Heart left ventricle (tissue), 16 donors: ENCODE measurements at regions not wholly inside any gene's neighbourhood (a gene's known extent, or its start where the extent isn't known, plus 50 kb on each side); places are given as distances from the start of the nearest gene placed in this dataset.

Experiments used
- ATAC-seq, 4 donors: fragments of 200-7000 bp; cut with Tn5 transposase; one replicate each; pipeline ENCODE4 v1.9.1; 2020 to 2022; ENCODE audit warnings: moderate library complexity in 4 of 4, mild to moderate bottlenecking in 3 of 4, moderate number of reproducible peaks in 1 of 4
- DNase-seq, 5 donors: peaks; one replicate each; pipeline ENCODE4 v3.0.0-alpha.2; 2020
- H3K27ac ChIP-seq, 12 donors: fragments of 200-600 bp; sonication (generic) in 4 of 12; one replicate each; pipeline versions ENCODE4 v1.5.0 to v1.8.0; 2016 to 2022; ENCODE audit warnings: mild to moderate bottlenecking in 2 of 12
- H3K27me3 ChIP-seq, 9 donors: fragments of 200-600 bp; sonication (generic) in 2 of 9; one replicate each; pipeline versions ENCODE4 v1.5.1 to v1.8.0; 2016 to 2022; ENCODE audit warnings: mild to moderate bottlenecking in 3 of 9
- H3K36me3 ChIP-seq, 9 donors: fragments of 200-600 bp; sonication (generic) in 2 of 9; one replicate each; pipeline versions ENCODE4 v1.5.0 to v1.8.0; 2018 to 2022; ENCODE audit warnings: mild to moderate bottlenecking in 2 of 9
- H3K4me1 ChIP-seq, 12 donors: fragments of 200-600 bp; sonication (generic) in 4 of 12; one replicate each; pipeline versions ENCODE4 v1.5.0 to v1.8.0; 2016 to 2022; ENCODE audit warnings: mild to moderate bottlenecking in 3 of 12
- H3K4me3 ChIP-seq, 12 donors: fragments of 200-600 bp; sonication (generic) in 4 of 12; one replicate each; pipeline versions ENCODE4 v1.5.0 to v1.8.0; 2017 to 2022; ENCODE audit warnings: mild to moderate bottlenecking in 9 of 12, moderate library complexity in 4 of 12
- H3K9me3 ChIP-seq, 12 donors: fragments of 200-600 bp; sonication (generic) in 4 of 12; one replicate each; pipeline versions ENCODE4 v1.5.0 to v1.8.0; 2016 to 2022; ENCODE audit warnings: mild to moderate bottlenecking in 1 of 12
- CTCF ChIP-seq, 12 donors: fragments of 200-600 bp; sonication (generic) in 4 of 12; IDR thresholded peaks; one replicate each; pipeline versions ENCODE4 v1.5.0 to v1.8.0; 2018 to 2022; ENCODE audit warnings: antibody characterized with exemption in 12 of 12, mild to moderate bottlenecking in 5 of 12
- POLR2A ChIP-seq, 2 donors: fragments of 450-650 bp; IDR thresholded peaks; one replicate each; pipeline ENCODE4 v1.6.1; 2017; ENCODE audit warnings: antibody characterized with exemption in 2 of 2, mild to moderate bottlenecking in 2 of 2, moderate library complexity in 2 of 2
- whole genome bisulfite sequencing, 4 donors: extraction: QIAGEN DNeasy Blood & Tissue Kit in 2 of 4; methylation state at CpG; one replicate each; pipeline versions ENCODE4 v1.1.5 to v1.1.7; 2013 to 2018; 5-methylcytosine and 5-hydroxymethylcytosine counted together
- intact Hi-C, 10 donors: fragments of 100-400 bp; cut with DNase I; formaldehyde crosslinking; loops; one replicate each; pipeline versions ENCODE4 v1.11.1 to v1.14.2; 2022
- donor health status: ischemic (EF 13 %, LVEDD 7.1; RV severe dilation, severe dysfunction).
- donor health status: healthy with polysubstance abuse.
- donor health status: DM: no; HTN: yes; CAD: no.
- donor health status: DM: no; HTN: no; CAD: no.
- donor health status: ischemic (EF 25% LVEDD 6.9; RV normal size, moderate dysfunction).
- donor health status: ischemic (EF 25% LVEDD 5.7; RV mildly dilated, moderate dysfunction).
- donor health status: healthy.
- donor health status: DM: yes; HTN: yes; CAD: no.
- donor health status: ischemic (EF 35%, LVEDD 5.7; RV mildly dilated, moderate dysfunction).
- donor health status: nonischemic (EF 11% LVEDD 7.7; RV severe dilation, severe dysfunction).
- donor health status: DM: yes; HTN: yes; CAD: no.
- donor health status: PGD.
- donor health status: ischemic (EF 29% LVEDD 5.4; RV normal size, mild dysfunction).
- donor health status: nonischemic (EF 23%, LVEDD 6.1; RV moderate dilation, normal function).

- Histone ChIP-seq H3K36me3 (no peaks in the 10 kb centered on the region), H3K4me1 (peaks cover 0 to 11% (median 0%) of the 10 kb centered on the region in 12 donors), H3K27me3 (no peaks in the 10 kb centered on the region), H3K9me3 (peaks cover 0 to 35% (median 8%) of the 10 kb centered on the region in 12 donors), H3K27ac (no peak overlapping the region), H3K4me3 (no peak overlapping the region)
- intact Hi-C loops = no loop called here
- no peak for DNase-seq
- 72 to 88% (median 85%) methylated on average over 3 to 5 of the region's 5 CpGs for WGBS, 4 donors
- TF ChIP-seq POLR2A (IDR thresholded peaks at IDR 0.05) (no peak), CTCF (IDR thresholded peaks at IDR 0.05) (no peak)
- peak in 1 of 4 donors; percentile 18 for ATAC-seq
Observed at GRCh38 chr11:38019072-38019775, 1421.2 kb upstream of the RAG2 start.

- intact Hi-C loops = no loop called here
- DNase-seq (no peak), ATAC-seq (peak; percentile 37 to 79 (median 63))
- Histone ChIP-seq H3K27me3 (no peaks in the 10 kb centered on the region), H3K4me1 (peaks cover 0 to 16% (median 0%) of the 10 kb centered on the region in 12 donors), H3K4me3 (no peak overlapping the region), H3K36me3 (no peaks in the 10 kb centered on the region), H3K27ac (no peak overlapping the region), H3K9me3 (no peaks in the 10 kb centered on the region)
- 33 to 70% (median 46%) methylated on average over 1 of the region's 1 CpG for WGBS, 4 donors
- no peak for TF ChIP-seq CTCF (IDR thresholded peaks at IDR 0.05)
- TF ChIP-seq POLR2A (IDR thresholded peaks at IDR 0.05) = no peak
Observed at GRCh38 chr11:38014405-38014804, 1416.4 kb upstream of the RAG2 start.

- no peaks in the 10 kb centered on the region for H3K36me3 ChIP-seq
- intact Hi-C loops = no loop called here
- H3K9me3 ChIP-seq = no peaks in the 10 kb centered on the region
- WGBS, 4 donors = 78 to 87% (median 84%) methylated on average over 8 of the region's 8 CpGs
- H3K27ac ChIP-seq = no peak overlapping the region
- TF ChIP-seq CTCF (IDR thresholded peaks at IDR 0.05) (no peak), POLR2A (IDR thresholded peaks at IDR 0.05) (no peak)
- peaks cover 0 to 16% (median 0%) of the 10 kb centered on the region in 12 donors for H3K4me1 ChIP-seq
- DNase-seq (no peak), ATAC-seq (no peak)
- no peaks in the 10 kb centered on the region for H3K27me3 ChIP-seq
- H3K4me3 ChIP-seq = no peak overlapping the region
Observed at GRCh38 chr11:38013157-38013556, 1415.1 kb upstream of the RAG2 start.

- TF ChIP-seq POLR2A (IDR thresholded peaks at IDR 0.05) (no peak), CTCF (IDR thresholded peaks at IDR 0.05) (no peak)
- DNase-seq = no peak
- no peak for ATAC-seq
- no peaks in the 10 kb centered on the region for H3K9me3 ChIP-seq
- H3K4me1 ChIP-seq = peaks cover 0 to 16% (median 0%) of the 10 kb centered on the region in 12 donors
- intact Hi-C loops = no loop called here
- no peak overlapping the region for H3K27ac ChIP-seq
- H3K36me3 ChIP-seq = no peaks in the 10 kb centered on the region
- H3K4me3 ChIP-seq = no peak overlapping the region
- no peaks in the 10 kb centered on the region for H3K27me3 ChIP-seq
Observed at GRCh38 chr11:38011496-38011895, 1413.5 kb upstream of the RAG2 start.
